B cell (primary cell): ENCODE measurements at regions not wholly inside any gene's neighbourhood (a gene's known extent, or its start where the extent isn't known, plus 50 kb on each side); places are given as distances from the start of the nearest gene placed in this dataset.

Source experiments
- ATAC-seq: fragments of 200-7000 bp; cut with Tn5 transposase; one replicate; pipeline ENCODE4 v1.10.0; 2021; ENCODE audit warnings: low read depth, mild to moderate bottlenecking, moderate number of reproducible peaks, moderate library complexity
- CTCF ChIA-PET: fragments of 350-600 bp; sonication (Branson Sonifier 250); formaldehyde crosslinking; loops from one replicate; lab custom pipeline; 2021; ENCODE audit warnings: antibody characterized with exemption, inconsistent platforms; lab: Charles Lee
- POLR2A ChIA-PET: fragments of 350-600 bp; sonication (Branson Sonifier 250); formaldehyde crosslinking; loops from one replicate; lab custom pipeline; 2021; ENCODE audit warnings: antibody characterized with exemption; lab: Charles Lee
- DNase-seq: peaks from one replicate; pipeline ENCODE4 v3.0.0; 2013
- H2AFZ ChIP-seq: 2 replicates; pipeline ENCODE4 v1.6.1; 2012; ENCODE audit warnings: mild to moderate bottlenecking, low read depth, low read length; ENCODE audit not compliant: insufficient read depth, poor library complexity, severe bottlenecking
- H3K27ac ChIP-seq, 2 donors: 1 replicate in 1 of 2; 2 replicates in 1 of 2; pipeline ENCODE4 v1.5.1; 2012 to 2013; ENCODE audit warnings: low read length in 2 of 2, mild to moderate bottlenecking in 2 of 2, moderate library complexity in 1 of 2
- H3K27me3 ChIP-seq, 4 experiments: fragments of 200-600 bp in 1 of 4; sonication (generic) in 1 of 4; replicated peaks in 1 of 4; 1 replicate in 2 of 4; 2 replicates in 2 of 4; pipeline versions ENCODE4 v1.6.1 to v1.7.0; 2013 to 2016; ENCODE audit warnings: low read length in 3 of 4, mild to moderate bottlenecking in 2 of 4, mixed read lengths in 1 of 4, moderate library complexity in 1 of 4; ENCODE audit not compliant: insufficient read depth in 4 of 4, control insufficient read depth in 3 of 4; ENCODE audit errors: control extremely low read depth in 1 of 4
- H3K36me3 ChIP-seq, 2 experiments: replicated peaks in 1 of 2; 1 replicate in 1 of 2; 2 replicates in 1 of 2; pipeline versions ENCODE4 v1.6.1 to v1.7.1; 2013; ENCODE audit warnings: low read length in 1 of 2; ENCODE audit not compliant: insufficient read depth in 2 of 2, control insufficient read depth in 1 of 2; ENCODE audit errors: control extremely low read depth in 1 of 2, extremely low read depth in 1 of 2
- H3K4me1 ChIP-seq, 2 donors: fragments of 200-600 bp in 1 of 2; sonication (generic) in 1 of 2; 1 replicate in 1 of 2; 2 replicates in 1 of 2; pipeline versions ENCODE4 v1.5.1 to v1.6.1; 2013 to 2017; ENCODE audit warnings: low read length in 2 of 2; ENCODE audit not compliant: control insufficient read depth in 2 of 2, insufficient read depth in 2 of 2
- H3K4me2 ChIP-seq: replicated peaks from 2 replicates; pipeline ENCODE3; 2012; ENCODE audit warnings: mild to moderate bottlenecking, low read depth, low read length; ENCODE audit not compliant: poor library complexity, severe bottlenecking
- H3K4me3 ChIP-seq, 5 experiments: fragments of 200-600 bp in 1 of 5; sonication (generic) in 1 of 5; 1 replicate in 3 of 5; 2 replicates in 2 of 5; pipeline versions ENCODE4 v1.5.1 to v1.7.0; 2011 to 2016; ENCODE audit warnings: low read length in 4 of 5, mild to moderate bottlenecking in 4 of 5, low read depth in 2 of 5, control low read depth in 1 of 5, moderate library complexity in 1 of 5; ENCODE audit not compliant: insufficient read depth in 1 of 5; ENCODE audit errors: control extremely low read depth in 1 of 5, extremely low read depth in 1 of 5
- H3K79me2 ChIP-seq: fragments of 200-600 bp; sonication (generic); one replicate; pipeline ENCODE4 v1.6.0; 2016; ENCODE audit warnings: low read length; ENCODE audit not compliant: control insufficient read depth, insufficient read depth
- H3K9ac ChIP-seq: fragments of 200-600 bp; sonication (generic); 2 replicates; pipeline ENCODE4 v1.6.1; 2017; ENCODE audit warnings: mild to moderate bottlenecking, low read length, moderate library complexity
- H3K9me3 ChIP-seq, 3 donors: one replicate each; pipeline versions ENCODE4 v1.6.1 to v1.7.1; 2013; ENCODE audit warnings: low read length in 2 of 3; ENCODE audit not compliant: control insufficient read depth in 2 of 3, insufficient read depth in 1 of 3; ENCODE audit errors: control extremely low read depth in 1 of 3
- H4K20me1 ChIP-seq: 2 replicates; pipeline ENCODE4 v1.6.0; 2012; ENCODE audit warnings: mild to moderate bottlenecking, low read length; ENCODE audit not compliant: insufficient read depth, control insufficient read depth, poor library complexity, severe bottlenecking
- H3K27ac Mint-ChIP-seq: one replicate; pipeline ENCODE4 v1.8.0; 2021; ENCODE audit warnings: mixed read lengths
- H3K27me3 Mint-ChIP-seq: one replicate; pipeline ENCODE4 v1.8.0; 2021; ENCODE audit warnings: mixed read lengths
- H3K4me1 Mint-ChIP-seq: one replicate; pipeline ENCODE4 v1.8.0; 2021; ENCODE audit warnings: mixed read lengths
- H3K4me3 Mint-ChIP-seq: one replicate; pipeline ENCODE4 v1.8.0; 2021; ENCODE audit warnings: mixed read lengths
- H3K9me3 Mint-ChIP-seq: one replicate; pipeline ENCODE4 v1.8.0; 2022; ENCODE audit warnings: mixed read lengths; ENCODE audit not compliant: insufficient read depth
- EZH2 ChIP-seq: IDR thresholded peaks from 2 replicates; pipeline ENCODE4 v1.6.1; 2012; ENCODE audit warnings: borderline replicate concordance, low read depth, mild to moderate bottlenecking, moderate library complexity, low read length; ENCODE audit not compliant: insufficient read depth, poor library complexity, severe bottlenecking
- WGBS: methylation state at CpG from one replicate; pipeline ENCODE4 v1.1.5; 2013; ENCODE audit warnings: missing lambda C conversion rate; ENCODE audit not compliant: insufficient coverage; 5-methylcytosine and 5-hydroxymethylcytosine counted together
- intact Hi-C: fragments of 100-400 bp; cut with micrococcal nuclease; formaldehyde crosslinking; loops from one replicate; pipeline ENCODE4 v1.10.0; 2022
- TF ChIP-seq, protein P1 (sequence below): fragments of 200-600 bp; IDR thresholded peaks from one replicate; pipeline ENCODE4 v1.8.0; 2022; ENCODE audit warnings: antibody characterized with exemption, mild to moderate bottlenecking

- intact Hi-C loops: no loop called here
- Histone ChIP-seq H3K79me2 (no peaks in the 10 kb centered on the region), H3K4me2 (no peak overlapping the region), H3K4me1 (no peaks in the 10 kb centered on the region), H3K27ac (no peak overlapping the region), H3K36me3 (no peaks in the 10 kb centered on the region), H3K9ac (no peak overlapping the region), H2AFZ (no peak overlapping the region), H3K27me3 (no peaks in the 10 kb centered on the region), H4K20me1 (no peaks in the 10 kb centered on the region), H3K4me3 (no peak overlapping the region), H3K9me3 (no peaks in the 10 kb centered on the region)
- WGBS: 100% methylated on average over 1 of the region's 5 CpGs
- ChIA-PET POLR2A (no interaction called here), CTCF (no interaction called here)
- TF ChIP-seq, protein P1, sequence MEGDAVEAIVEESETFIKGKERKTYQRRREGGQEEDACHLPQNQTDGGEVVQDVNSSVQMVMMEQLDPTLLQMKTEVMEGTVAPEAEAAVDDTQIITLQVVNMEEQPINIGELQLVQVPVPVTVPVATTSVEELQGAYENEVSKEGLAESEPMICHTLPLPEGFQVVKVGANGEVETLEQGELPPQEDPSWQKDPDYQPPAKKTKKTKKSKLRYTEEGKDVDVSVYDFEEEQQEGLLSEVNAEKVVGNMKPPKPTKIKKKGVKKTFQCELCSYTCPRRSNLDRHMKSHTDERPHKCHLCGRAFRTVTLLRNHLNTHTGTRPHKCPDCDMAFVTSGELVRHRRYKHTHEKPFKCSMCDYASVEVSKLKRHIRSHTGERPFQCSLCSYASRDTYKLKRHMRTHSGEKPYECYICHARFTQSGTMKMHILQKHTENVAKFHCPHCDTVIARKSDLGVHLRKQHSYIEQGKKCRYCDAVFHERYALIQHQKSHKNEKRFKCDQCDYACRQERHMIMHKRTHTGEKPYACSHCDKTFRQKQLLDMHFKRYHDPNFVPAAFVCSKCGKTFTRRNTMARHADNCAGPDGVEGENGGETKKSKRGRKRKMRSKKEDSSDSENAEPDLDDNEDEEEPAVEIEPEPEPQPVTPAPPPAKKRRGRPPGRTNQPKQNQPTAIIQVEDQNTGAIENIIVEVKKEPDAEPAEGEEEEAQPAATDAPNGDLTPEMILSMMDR: no peak
- TF ChIP-seq EZH2: no peak
- no peak overlapping the region for H3K4me3 Mint-ChIP-seq
- DNase-seq: no peak
- H3K27me3 Mint-ChIP-seq: no peaks in the 10 kb centered on the region
- no peak for ATAC-seq
- peaks cover 4% of the 10 kb centered on the region for H3K9me3 Mint-ChIP-seq
- H3K27ac Mint-ChIP-seq: no peak overlapping the region
- no peaks in the 10 kb centered on the region for H3K4me1 Mint-ChIP-seq
These were observed 69.7 kb upstream of the MAMLD1 start for GRCh38 chrX:150293311-150294013.

GRCh38 chrX:150298841-150299551 is 64.1 kb upstream of the MAMLD1 start:
- intact Hi-C loops: no loop called here
- no peak for DNase-seq
- ChIA-PET POLR2A (no interaction called here), CTCF (no interaction called here)
- no peaks in the 10 kb centered on the region for H3K27me3 ChIP-seq
- no peak overlapping the region for H2AFZ ChIP-seq
- H3K9me3 ChIP-seq: no peaks in the 10 kb centered on the region
- no peak overlapping the region for H3K4me3 Mint-ChIP-seq
- no peak overlapping the region for H3K9ac ChIP-seq
- H3K4me1 Mint-ChIP-seq: no peaks in the 10 kb centered on the region
- no peaks in the 10 kb centered on the region for H3K4me1 ChIP-seq
- no peaks in the 10 kb centered on the region for H4K20me1 ChIP-seq
- H3K27ac ChIP-seq: no peak overlapping the region
- H3K27me3 Mint-ChIP-seq: no peaks in the 10 kb centered on the region
- H3K79me2 ChIP-seq: no peaks in the 10 kb centered on the region
- TF ChIP-seq, protein P1: no peak
- no peak for TF ChIP-seq EZH2
- WGBS: no CpG with 5 or more reads among the region's 4 CpGs
- H3K4me2 ChIP-seq: no peak overlapping the region
- H3K27ac Mint-ChIP-seq: no peak overlapping the region
- no peaks in the 10 kb centered on the region for H3K36me3 ChIP-seq
- H3K4me3 ChIP-seq: no peak overlapping the region
- no peak for ATAC-seq
- no peaks in the 10 kb centered on the region for H3K9me3 Mint-ChIP-seq
